Activated CD4-positive, alpha-beta memory T cell treated with anti-CD3 and anti-CD28 coated beads, Interleukin-2, amount 10 ng/mL, durations not matched to agents 7 days and 5 days (primary cell): ENCODE measurements at regions not wholly inside any gene's neighbourhood (a gene's known extent, or its start where the extent isn't known, plus 50 kb on each side); places are given as distances from the start of the nearest gene placed in this dataset.

ENCODE experiments used
- CTCF ChIA-PET: fragments of 350-600 bp; sonication (Branson Sonifier 250); formaldehyde crosslinking; loops from one replicate; lab custom pipeline; 2021; ENCODE audit warnings: antibody characterized with exemption, inconsistent platforms; lab: Charles Lee
- POLR2A ChIA-PET: fragments of 350-600 bp; sonication (Branson Sonifier 250); formaldehyde crosslinking; loops from one replicate; lab custom pipeline; 2021; ENCODE audit warnings: antibody characterized with exemption; lab: Charles Lee
- DNase-seq: peaks from one replicate; pipeline ENCODE4 v3.0.0-alpha.2; 2020
- H3K27ac Mint-ChIP-seq: one replicate; pipeline ENCODE4 v1.8.0; 2021; ENCODE audit warnings: mild to moderate bottlenecking, mixed read lengths
- H3K27me3 Mint-ChIP-seq: one replicate; pipeline ENCODE4 v1.8.0; 2021; ENCODE audit warnings: mixed read lengths
- H3K36me3 Mint-ChIP-seq: one replicate; pipeline ENCODE4 v1.8.0; 2021; ENCODE audit warnings: low read depth, mixed read lengths
- H3K4me1 Mint-ChIP-seq: one replicate; pipeline ENCODE4 v1.8.0; 2021; ENCODE audit warnings: mixed read lengths
- H3K4me3 Mint-ChIP-seq: one replicate; pipeline ENCODE4 v1.8.0; 2021; ENCODE audit warnings: mild to moderate bottlenecking, mixed read lengths
- H3K9me3 Mint-ChIP-seq: one replicate; pipeline ENCODE4 v1.8.0; 2021; ENCODE audit warnings: mixed read lengths

DNA sequence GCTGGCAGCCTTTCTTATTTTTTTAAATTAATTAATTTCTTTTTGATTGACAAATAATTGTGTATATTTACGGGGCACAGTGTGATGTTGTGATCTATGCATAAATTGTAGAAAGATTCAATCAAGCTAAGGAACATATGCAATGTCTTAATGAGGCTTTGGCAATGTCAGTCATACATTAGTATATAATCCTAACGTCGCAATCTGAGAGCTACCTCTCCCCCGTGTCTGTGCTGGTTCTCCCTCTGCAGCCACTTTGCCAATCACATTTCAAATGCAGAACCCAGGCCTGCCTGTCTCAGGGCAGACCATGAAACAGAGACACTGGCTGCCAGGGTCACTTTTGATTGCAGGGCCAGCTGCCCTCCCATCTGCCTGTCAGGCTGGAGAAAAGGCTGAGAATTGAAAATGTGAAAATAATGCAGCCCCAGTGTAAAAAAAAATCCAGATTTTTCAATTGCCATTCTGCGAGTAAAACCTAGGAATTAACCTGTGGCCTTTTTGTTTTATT, 56.3 kb downstream of the SLC24A2 start:
- H3K36me3 Mint-ChIP-seq: no peaks in the 10 kb centered on the region
- CTCF ChIA-PET: no interaction called here
- H3K27me3 Mint-ChIP-seq: peaks cover 5% of the 10 kb centered on the region
- H3K4me1 Mint-ChIP-seq: no peaks in the 10 kb centered on the region
- POLR2A ChIA-PET: no interaction called here
- no peak for DNase-seq
- H3K9me3 Mint-ChIP-seq: no peaks in the 10 kb centered on the region
- no peak overlapping the region for H3K27ac Mint-ChIP-seq
- no peak overlapping the region for H3K4me3 Mint-ChIP-seq

DNA sequence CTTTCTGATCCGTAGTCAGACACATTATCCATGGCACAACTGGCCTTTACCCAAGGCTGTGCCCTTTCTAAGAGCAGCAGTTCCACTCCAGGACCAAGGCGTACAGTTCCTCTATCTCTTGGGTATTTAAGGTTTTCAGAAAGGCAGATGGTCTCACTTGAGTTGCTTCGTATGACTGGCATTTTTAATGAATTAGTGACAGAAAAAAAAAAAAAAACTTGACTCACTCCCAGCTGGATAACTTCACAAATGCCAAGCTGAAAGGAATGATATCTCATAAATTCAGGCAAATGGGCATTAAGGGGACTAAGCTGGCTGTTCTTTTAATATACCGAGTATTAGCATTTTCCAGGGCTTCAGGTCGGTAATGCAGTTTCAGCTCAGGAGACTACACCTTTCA, 60.7 kb downstream of the SLC24A2 start:
- Mint-ChIP-seq H3K36me3 (no peaks in the 10 kb centered on the region), H3K27me3 (peaks cover 5% of the 10 kb centered on the region), H3K9me3 (no peaks in the 10 kb centered on the region), H3K4me1 (no peaks in the 10 kb centered on the region), H3K27ac (no peak overlapping the region), H3K4me3 (no peak overlapping the region)
- ChIA-PET POLR2A (no interaction called here), CTCF (no interaction called here)
- DNase-seq: no peak

DNA sequence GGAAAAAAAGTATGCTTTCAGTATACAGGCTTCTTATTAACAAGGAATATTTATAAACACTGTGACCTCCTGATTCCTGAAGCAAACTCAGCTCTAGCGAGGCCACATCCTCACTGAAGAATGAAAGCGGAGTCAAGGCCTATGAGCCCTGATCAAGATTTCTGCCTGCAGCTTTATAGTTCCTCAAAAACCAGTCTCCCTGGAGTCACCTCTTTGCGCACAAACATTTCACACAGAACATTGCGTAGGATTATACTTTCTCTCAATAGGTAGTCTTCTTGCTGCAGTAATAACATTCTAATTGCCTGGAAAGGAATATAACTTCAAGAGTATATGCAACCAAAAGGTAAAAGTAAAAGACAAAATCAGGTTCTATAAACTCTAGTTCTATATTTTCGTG, 62.9 kb downstream of the SLC24A2 start:
- H3K36me3 Mint-ChIP-seq: no peaks in the 10 kb centered on the region
- no peaks in the 10 kb centered on the region for H3K9me3 Mint-ChIP-seq
- POLR2A ChIA-PET: no interaction called here
- H3K27me3 Mint-ChIP-seq: peaks cover 5% of the 10 kb centered on the region
- DNase-seq: no peak
- no peak overlapping the region for H3K27ac Mint-ChIP-seq
- CTCF ChIA-PET: no interaction called here
- H3K4me3 Mint-ChIP-seq: no peak overlapping the region
- no peaks in the 10 kb centered on the region for H3K4me1 Mint-ChIP-seq

DNA sequence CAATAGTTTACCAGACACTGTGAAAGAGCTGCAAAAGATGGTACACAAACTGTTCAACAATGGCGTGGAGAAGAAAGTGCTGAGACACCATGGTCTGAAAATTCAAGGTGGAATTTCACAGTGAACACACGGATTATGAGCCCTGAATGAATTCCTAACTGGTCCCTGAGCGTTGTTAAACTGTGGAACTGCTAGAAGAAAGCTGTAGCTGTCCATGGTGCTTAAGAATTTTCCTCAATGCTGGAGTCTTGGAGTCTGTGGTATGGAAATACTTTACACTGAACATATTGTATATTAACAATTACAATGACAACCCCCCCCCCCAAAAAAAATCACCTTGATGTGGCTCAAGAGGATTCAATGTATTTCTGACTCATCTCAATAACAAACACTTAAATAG, 68.5 kb downstream of the SLC24A2 start:
- no peak overlapping the region for H3K27ac Mint-ChIP-seq
- no peak for DNase-seq
- no peak overlapping the region for H3K4me3 Mint-ChIP-seq
- no peaks in the 10 kb centered on the region for H3K9me3 Mint-ChIP-seq
- ChIA-PET POLR2A (no interaction called here), CTCF (no interaction called here)
- no peaks in the 10 kb centered on the region for H3K36me3 Mint-ChIP-seq
- H3K27me3 Mint-ChIP-seq: peaks cover 11% of the 10 kb centered on the region
- no peaks in the 10 kb centered on the region for H3K4me1 Mint-ChIP-seq

DNA sequence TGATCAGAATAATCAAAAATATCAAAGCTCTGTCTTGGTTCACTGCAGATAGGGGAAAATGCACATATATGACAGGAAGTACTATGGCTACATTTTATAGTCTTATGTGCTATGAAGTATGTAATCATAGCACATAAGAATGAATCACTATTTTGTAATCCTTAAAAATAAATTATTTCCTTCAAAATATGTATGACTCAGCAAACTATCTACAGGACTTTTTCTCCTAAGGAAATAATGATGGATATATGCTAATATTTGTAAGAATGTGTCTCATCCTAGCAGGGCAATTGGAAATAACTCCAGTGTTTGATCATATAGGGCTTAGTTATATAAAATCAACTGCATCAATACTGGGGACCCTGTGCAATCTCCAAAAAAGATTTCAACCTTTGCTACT, 85.1 kb downstream of the SLC24A2 start:
- DNase-seq: no peak
- no peaks in the 10 kb centered on the region for H3K4me1 Mint-ChIP-seq
- H3K4me3 Mint-ChIP-seq: no peak overlapping the region
- no peaks in the 10 kb centered on the region for H3K27me3 Mint-ChIP-seq
- H3K36me3 Mint-ChIP-seq: no peaks in the 10 kb centered on the region
- H3K27ac Mint-ChIP-seq: no peak overlapping the region
- ChIA-PET POLR2A (no interaction called here), CTCF (no interaction called here)
- H3K9me3 Mint-ChIP-seq: no peaks in the 10 kb centered on the region

DNA sequence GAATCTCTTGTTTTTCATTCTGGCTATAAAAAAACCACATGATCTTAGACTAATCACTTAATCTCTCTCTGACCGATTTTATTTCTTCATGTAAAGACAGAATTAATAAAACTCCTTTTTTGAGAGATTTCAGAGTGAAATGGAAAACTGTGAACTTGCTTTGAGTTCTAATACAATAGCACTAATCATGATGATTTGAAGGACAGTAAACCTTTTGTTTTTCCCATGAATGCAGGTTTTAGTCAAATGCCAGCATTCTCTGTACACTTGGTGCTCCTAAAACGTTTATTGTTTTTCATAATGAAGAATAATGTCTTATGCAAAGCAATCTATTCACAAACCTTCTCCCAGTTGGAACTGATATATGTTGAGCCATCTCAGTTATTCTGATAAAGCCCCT, 86.8 kb downstream of the SLC24A2 start:
- Mint-ChIP-seq H3K4me1 (no peaks in the 10 kb centered on the region), H3K27me3 (no peaks in the 10 kb centered on the region), H3K9me3 (no peaks in the 10 kb centered on the region), H3K4me3 (no peak overlapping the region), H3K36me3 (no peaks in the 10 kb centered on the region), H3K27ac (no peak overlapping the region)
- no peak for DNase-seq
- POLR2A ChIA-PET: no interaction called here
- CTCF ChIA-PET: no interaction called here

DNA sequence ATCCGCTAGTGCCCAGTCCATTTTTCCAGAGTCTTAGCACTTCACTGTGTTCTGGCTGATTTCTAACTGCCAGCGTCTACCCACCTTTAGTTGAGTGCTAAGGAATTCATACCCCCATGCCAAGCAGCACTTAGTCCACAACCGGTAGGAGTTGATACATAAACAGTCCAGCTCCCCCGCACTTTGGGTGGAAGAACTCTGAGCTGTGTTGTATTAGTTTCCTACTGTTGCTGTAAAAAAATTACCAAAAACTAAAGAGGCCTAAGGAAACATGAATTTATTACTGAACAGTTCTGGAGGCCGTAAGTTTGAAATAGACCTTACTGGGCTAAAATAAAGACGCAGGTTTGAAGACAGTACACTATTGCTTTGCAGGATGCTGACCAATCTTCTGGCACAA, 87.6 kb downstream of the SLC24A2 start:
- no peaks in the 10 kb centered on the region for H3K36me3 Mint-ChIP-seq
- ChIA-PET POLR2A (no interaction called here), CTCF (no interaction called here)
- no peaks in the 10 kb centered on the region for H3K4me1 Mint-ChIP-seq
- no peak overlapping the region for H3K4me3 Mint-ChIP-seq
- no peaks in the 10 kb centered on the region for H3K9me3 Mint-ChIP-seq
- H3K27me3 Mint-ChIP-seq: no peaks in the 10 kb centered on the region
- no peak for DNase-seq
- no peak overlapping the region for H3K27ac Mint-ChIP-seq

DNA sequence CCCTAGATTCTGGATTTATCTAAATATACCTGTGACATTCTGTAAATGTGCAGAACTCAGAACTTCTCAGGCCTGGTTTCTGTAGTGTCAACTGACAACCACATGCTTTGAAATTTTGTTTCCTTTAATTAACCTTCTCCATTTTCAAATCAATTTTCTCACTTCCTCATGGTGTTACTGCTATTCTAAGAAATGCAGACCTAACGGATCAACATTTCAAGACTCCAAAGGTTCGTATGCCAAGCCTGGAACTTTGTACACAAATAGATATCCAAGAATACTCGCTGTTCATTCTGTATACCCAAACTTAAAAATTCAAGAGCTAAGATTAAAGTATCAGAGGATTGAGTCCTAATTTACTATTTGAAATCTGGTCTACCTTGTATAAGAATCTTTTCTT, 88.1 kb downstream of the SLC24A2 start:
- Mint-ChIP-seq H3K27ac (no peak overlapping the region), H3K4me1 (no peaks in the 10 kb centered on the region), H3K9me3 (no peaks in the 10 kb centered on the region), H3K27me3 (no peaks in the 10 kb centered on the region), H3K4me3 (no peak overlapping the region), H3K36me3 (no peaks in the 10 kb centered on the region)
- no peak for DNase-seq
- ChIA-PET POLR2A (no interaction called here), CTCF (no interaction called here)

DNA sequence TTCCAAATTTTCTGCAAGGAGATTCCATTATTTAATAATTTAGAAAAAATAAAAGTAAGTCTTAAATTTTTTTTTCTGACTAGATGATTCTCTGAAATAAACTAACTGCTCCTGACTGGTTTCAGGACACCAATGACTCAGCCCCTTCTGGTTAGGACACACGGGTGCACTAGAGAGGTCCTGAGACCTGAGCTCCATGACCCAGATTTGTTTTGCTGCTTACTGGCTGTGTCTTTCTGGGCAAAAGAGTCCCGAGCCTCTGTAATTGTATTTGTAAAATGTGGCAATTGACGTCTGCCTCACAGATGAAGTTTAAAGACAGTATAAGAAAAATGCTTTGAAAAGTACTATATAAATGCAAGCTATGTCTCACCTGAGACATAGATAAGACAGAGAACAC, 89.1 kb downstream of the SLC24A2 start:
- no peaks in the 10 kb centered on the region for H3K27me3 Mint-ChIP-seq
- H3K9me3 Mint-ChIP-seq: no peaks in the 10 kb centered on the region
- ChIA-PET CTCF (no interaction called here), POLR2A (no interaction called here)
- no peaks in the 10 kb centered on the region for H3K4me1 Mint-ChIP-seq
- DNase-seq: no peak
- H3K4me3 Mint-ChIP-seq: no peak overlapping the region
- H3K36me3 Mint-ChIP-seq: no peaks in the 10 kb centered on the region
- H3K27ac Mint-ChIP-seq: no peak overlapping the region

DNA sequence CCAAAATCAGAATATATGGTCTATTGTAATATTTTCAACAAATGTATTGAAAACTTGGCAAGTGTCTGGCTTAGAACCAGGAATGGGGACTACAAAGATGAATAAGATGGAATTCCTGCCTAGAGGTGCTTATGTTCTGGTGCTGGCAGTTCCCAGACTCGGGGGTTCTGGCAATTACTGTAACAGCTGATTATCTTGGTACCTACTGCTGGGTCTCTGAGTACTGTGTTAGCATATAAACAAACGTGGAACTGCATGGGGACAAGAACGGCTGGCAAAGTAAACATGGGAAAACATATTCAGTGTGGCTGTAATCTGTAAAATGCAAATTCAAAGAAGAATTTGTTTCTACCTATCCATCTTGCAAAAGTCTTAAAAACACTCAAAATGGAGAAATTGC, 89.9 kb downstream of the SLC24A2 start:
- Mint-ChIP-seq H3K27me3 (no peaks in the 10 kb centered on the region), H3K4me3 (no peak overlapping the region), H3K4me1 (no peaks in the 10 kb centered on the region), H3K9me3 (no peaks in the 10 kb centered on the region), H3K27ac (no peak overlapping the region), H3K36me3 (no peaks in the 10 kb centered on the region)
- POLR2A ChIA-PET: no interaction called here
- no peak for DNase-seq
- CTCF ChIA-PET: no interaction called here

DNA sequence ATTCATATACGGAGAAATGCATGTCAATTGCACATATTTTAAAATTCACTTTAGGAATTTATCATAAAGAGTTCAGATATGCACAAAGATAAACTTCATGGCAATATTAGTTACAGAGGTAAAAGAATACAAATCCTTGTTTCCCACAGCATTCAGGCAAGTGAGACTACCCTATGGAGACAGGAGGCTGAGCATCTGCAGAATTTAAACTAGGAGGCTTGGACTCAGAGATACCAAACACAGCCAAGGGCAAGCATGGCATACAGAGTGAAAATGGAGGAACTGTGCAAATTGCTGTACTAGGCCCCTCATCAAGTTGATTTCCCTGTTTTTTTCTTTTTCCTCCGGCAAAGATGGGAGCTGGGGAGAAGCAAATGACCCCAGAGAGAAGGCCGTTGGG, 94.2 kb downstream of the SLC24A2 start:
- ChIA-PET CTCF (no interaction called here), POLR2A (no interaction called here)
- Mint-ChIP-seq H3K4me1 (no peaks in the 10 kb centered on the region), H3K9me3 (no peaks in the 10 kb centered on the region), H3K4me3 (no peak overlapping the region), H3K36me3 (no peaks in the 10 kb centered on the region), H3K27ac (no peak overlapping the region), H3K27me3 (no peaks in the 10 kb centered on the region)
- DNase-seq: no peak

DNA sequence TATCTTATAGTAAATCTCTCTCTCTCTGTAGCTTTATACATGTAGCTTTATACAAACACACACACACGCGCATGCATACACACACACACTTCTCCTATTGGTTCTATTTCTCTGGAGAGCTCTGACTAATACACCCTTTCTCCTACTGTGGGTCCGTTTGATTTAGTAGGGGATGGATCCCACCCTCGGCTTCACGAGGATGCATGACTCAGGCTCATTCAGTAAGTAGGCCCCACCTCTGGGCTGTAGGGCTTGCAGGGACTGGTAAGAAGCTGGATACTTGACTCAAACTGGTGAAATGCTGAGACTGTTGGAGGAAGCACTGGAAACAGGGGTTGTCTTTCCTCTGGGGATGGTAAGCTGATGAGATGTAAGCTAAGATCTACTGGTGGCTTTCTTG, 98.7 kb downstream of the SLC24A2 start:
- no peak overlapping the region for H3K4me3 Mint-ChIP-seq
- H3K36me3 Mint-ChIP-seq: no peaks in the 10 kb centered on the region
- no peak for DNase-seq
- H3K9me3 Mint-ChIP-seq: peaks cover 21% of the 10 kb centered on the region
- no peaks in the 10 kb centered on the region for H3K27me3 Mint-ChIP-seq
- ChIA-PET POLR2A (no interaction called here), CTCF (no interaction called here)
- no peak overlapping the region for H3K27ac Mint-ChIP-seq
- no peaks in the 10 kb centered on the region for H3K4me1 Mint-ChIP-seq

DNA sequence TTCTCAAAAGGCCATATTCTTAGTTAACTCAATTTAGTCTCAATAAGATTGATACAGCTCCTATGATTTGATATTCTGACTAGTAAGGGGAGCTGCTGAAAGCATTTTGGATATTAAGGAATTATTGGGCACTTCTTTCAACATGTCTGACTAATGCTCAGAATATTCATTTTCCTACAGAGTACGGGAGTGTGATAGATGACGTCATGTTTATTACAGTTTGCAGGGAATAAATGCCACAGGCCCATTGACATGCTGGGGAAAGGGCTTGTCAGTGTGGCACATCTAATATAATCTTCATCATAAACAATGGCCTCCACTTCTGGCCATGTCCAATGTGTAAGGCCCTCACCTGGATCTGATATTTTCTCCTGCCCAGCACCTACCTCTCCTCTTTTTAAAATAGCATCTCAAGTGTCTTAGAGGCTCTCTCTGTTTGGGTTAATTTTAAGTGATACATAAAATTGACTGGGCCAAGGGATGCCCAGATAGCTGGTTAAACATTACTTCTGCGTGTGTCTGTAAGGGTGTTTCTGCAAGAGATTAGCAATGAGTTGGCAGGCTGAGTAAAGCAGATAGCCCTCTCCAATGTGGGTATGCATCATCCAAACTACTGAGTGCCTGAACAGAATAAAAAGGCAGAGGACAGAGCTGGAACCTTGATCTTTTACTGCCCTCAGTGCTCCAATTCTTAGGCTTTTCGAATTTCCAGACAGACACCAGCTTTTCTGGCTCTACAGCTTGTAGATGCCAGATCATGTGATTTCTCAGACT, 99.3 kb downstream of the SLC24A2 start:
- no peak overlapping the region for H3K27ac Mint-ChIP-seq
- peaks cover 23% of the 10 kb centered on the region for H3K9me3 Mint-ChIP-seq
- ChIA-PET POLR2A (no interaction called here), CTCF (no interaction called here)
- DNase-seq: no peak
- no peaks in the 10 kb centered on the region for H3K36me3 Mint-ChIP-seq
- H3K4me3 Mint-ChIP-seq: no peak overlapping the region
- H3K27me3 Mint-ChIP-seq: no peaks in the 10 kb centered on the region
- H3K4me1 Mint-ChIP-seq: no peaks in the 10 kb centered on the region

DNA sequence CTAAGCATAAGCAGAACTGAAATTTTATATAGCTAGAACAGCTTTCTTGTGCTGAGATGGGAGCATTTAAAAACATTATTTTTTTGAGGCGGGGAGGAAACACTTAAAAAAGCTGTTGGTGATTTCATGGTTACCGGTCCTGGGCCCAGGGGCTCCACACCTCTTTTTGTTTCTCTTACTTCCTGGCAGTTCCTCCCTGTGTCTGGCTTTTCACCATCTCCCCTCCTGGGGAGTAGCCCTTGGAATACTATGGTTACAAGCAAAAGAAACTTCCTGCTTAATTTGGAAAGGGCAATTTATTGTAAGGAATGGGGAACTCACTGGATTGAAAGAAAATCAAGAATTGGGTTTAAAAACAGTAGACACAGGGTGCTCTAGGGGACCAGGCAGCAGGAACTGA, 105.1 kb downstream of the SLC24A2 start:
- Mint-ChIP-seq H3K36me3 (no peaks in the 10 kb centered on the region), H3K4me1 (no peaks in the 10 kb centered on the region), H3K4me3 (no peak overlapping the region), H3K27ac (no peak overlapping the region), H3K27me3 (peaks cover 5% of the 10 kb centered on the region), H3K9me3 (peaks cover 23% of the 10 kb centered on the region)
- CTCF ChIA-PET: no interaction called here
- no peak for DNase-seq
- POLR2A ChIA-PET: no interaction called here
